Naive thymus-derived CD8-positive, alpha-beta T cell (primary cell): ENCODE measurements at regions not wholly inside any gene's neighbourhood (a gene's known extent, or its start where the extent isn't known, plus 50 kb on each side); places are given as distances from the start of the nearest gene placed in this dataset.

Experiments used
- ATAC-seq, 2 donors: fragments of 150-1000 bp; cut with Tn5 transposase in 1 of 2; sonication (Bioruptor Pico), chemical (Tn5 transposase) in 1 of 2; 1 replicate in 1 of 2; 2 replicates in 1 of 2; pipeline ENCODE4 v1.10.0; 2021; ENCODE audit warnings: mild to moderate bottlenecking in 2 of 2, moderate library complexity in 2 of 2
- POLR2A ChIA-PET: fragments of 350-600 bp; sonication (Branson Sonifier 250); formaldehyde crosslinking; loops from one replicate; lab custom pipeline; 2021; ENCODE audit warnings: antibody characterized with exemption; lab: Charles Lee
- DNase-seq, 10 donors: peaks; one replicate each; pipeline versions ENCODE4 v3.0.0 to v3.0.0-alpha.2; 2020 to 2022
- H3K27ac Mint-ChIP-seq, 10 donors: one replicate each; pipeline ENCODE4 v1.8.0; 2020 to 2022; ENCODE audit warnings: mild to moderate bottlenecking in 10 of 10, mixed read lengths in 10 of 10, moderate library complexity in 4 of 10, inconsistent platforms in 1 of 10
- H3K27me3 Mint-ChIP-seq, 5 donors: one replicate each; pipeline ENCODE4 v1.8.0; 2021 to 2022; ENCODE audit warnings: mixed read lengths in 5 of 5
- H3K36me3 Mint-ChIP-seq, 3 donors: one replicate each; pipeline ENCODE4 v1.8.0; 2020 to 2022; ENCODE audit warnings: mixed read lengths in 3 of 3, mild to moderate bottlenecking in 2 of 3, inconsistent platforms in 1 of 3
- H3K4me1 Mint-ChIP-seq, 4 donors: one replicate each; pipeline ENCODE4 v1.8.0; 2021 to 2022; ENCODE audit warnings: mixed read lengths in 4 of 4
- H3K4me3 Mint-ChIP-seq, 10 donors: one replicate each; pipeline ENCODE4 v1.8.0; 2020 to 2022; ENCODE audit warnings: mild to moderate bottlenecking in 10 of 10, mixed read lengths in 10 of 10, moderate library complexity in 6 of 10, inconsistent platforms in 1 of 10
- H3K9me3 Mint-ChIP-seq, 9 donors: one replicate each; pipeline ENCODE4 v1.8.0; 2020 to 2022; ENCODE audit warnings: mixed read lengths in 9 of 9, mild to moderate bottlenecking in 3 of 9, inconsistent platforms in 1 of 9, moderate library complexity in 1 of 9

GRCh38 chr7:156062286-156062685, 250.0 kb upstream of the SHH start:
- peaks cover 0 to 12% (median 0%) of the 10 kb centered on the region in 9 donors for H3K9me3 Mint-ChIP-seq
- H3K27me3 Mint-ChIP-seq = peaks cover 0 to 25% (median 0%) of the 10 kb centered on the region in 5 donors
- H3K27ac Mint-ChIP-seq = no peak overlapping the region
- DNase-seq (peak in 1 of 10 donors; percentile 31), ATAC-seq (no peak)
- peaks cover 0 to 2% (median 0%) of the 10 kb centered on the region in 3 donors for H3K36me3 Mint-ChIP-seq
- no peak overlapping the region for H3K4me3 Mint-ChIP-seq
- POLR2A ChIA-PET = no interaction called here
- H3K4me1 Mint-ChIP-seq = peaks cover 0 to 15% (median 8%) of the 10 kb centered on the region in 4 donors

GRCh38 chr7:156061689-156062255, 249.5 kb upstream of the SHH start:
- H3K4me1 Mint-ChIP-seq = peaks cover 0 to 14% (median 5%) of the 10 kb centered on the region in 4 donors
- POLR2A ChIA-PET = no interaction called here
- H3K9me3 Mint-ChIP-seq = peaks cover 0 to 8% (median 0%) of the 10 kb centered on the region in 9 donors
- H3K27me3 Mint-ChIP-seq = peaks cover 0 to 20% (median 0%) of the 10 kb centered on the region in 5 donors
- DNase-seq = peak in 1 of 10 donors; percentile 14
- no peak overlapping the region for H3K27ac Mint-ChIP-seq
- no peak for ATAC-seq
- H3K4me3 Mint-ChIP-seq = no peak overlapping the region
- H3K36me3 Mint-ChIP-seq = peaks cover 0 to 2% (median 0%) of the 10 kb centered on the region in 3 donors

- POLR2A ChIA-PET = no interaction called here
- peaks cover 0 to 3% (median 0%) of the 10 kb centered on the region in 9 donors for H3K9me3 Mint-ChIP-seq
- ATAC-seq = no peak
- no peak for DNase-seq
- peak overlapping the region in 1 of 10 donors; percentile 43 for H3K27ac Mint-ChIP-seq
- H3K36me3 Mint-ChIP-seq = no peaks in the 10 kb centered on the region
- peaks cover 0 to 11% (median under 1%) of the 10 kb centered on the region in 4 donors for H3K4me1 Mint-ChIP-seq
- H3K4me3 Mint-ChIP-seq = no peak overlapping the region
- peaks cover 0 to 11% (median 0%) of the 10 kb centered on the region in 5 donors for H3K27me3 Mint-ChIP-seq
These were observed 248.7 kb upstream of the SHH start for GRCh38 chr7:156060925-156061324.

- Mint-ChIP-seq H3K27ac (no peak overlapping the region), H3K27me3 (no peaks in the 10 kb centered on the region), H3K4me3 (no peak overlapping the region), H3K9me3 (peaks cover 0 to 3% (median 0%) of the 10 kb centered on the region in 9 donors), H3K36me3 (no peaks in the 10 kb centered on the region), H3K4me1 (peaks cover 0 to 7% (median 0%) of the 10 kb centered on the region in 4 donors)
- ATAC-seq = no peak
- POLR2A ChIA-PET = no interaction called here
- no peak for DNase-seq
These were observed 247.1 kb upstream of the SHH start for GRCh38 chr7:156059369-156059768.

GRCh38 chr7:156058248-156058647, 246.0 kb upstream of the SHH start:
- no peak overlapping the region for H3K4me3 Mint-ChIP-seq
- ATAC-seq (no peak), DNase-seq (no peak)
- no peaks in the 10 kb centered on the region for H3K27me3 Mint-ChIP-seq
- H3K27ac Mint-ChIP-seq = no peak overlapping the region
- POLR2A ChIA-PET = no interaction called here
- no peaks in the 10 kb centered on the region for H3K36me3 Mint-ChIP-seq
- peaks cover 0 to 3% (median 0%) of the 10 kb centered on the region in 9 donors for H3K9me3 Mint-ChIP-seq
- peaks cover 0 to 7% (median 0%) of the 10 kb centered on the region in 4 donors for H3K4me1 Mint-ChIP-seq

- Mint-ChIP-seq H3K27me3 (no peaks in the 10 kb centered on the region), H3K36me3 (no peaks in the 10 kb centered on the region), H3K4me3 (no peak overlapping the region), H3K27ac (no peak overlapping the region), H3K4me1 (peaks cover 0 to 7% (median 0%) of the 10 kb centered on the region in 4 donors), H3K9me3 (peaks cover 0 to 2% (median 0%) of the 10 kb centered on the region in 9 donors)
- POLR2A ChIA-PET = no interaction called here
- ATAC-seq = no peak
- DNase-seq = peak in 1 of 10 donors; percentile 48
These were observed 244.3 kb upstream of the SHH start for GRCh38 chr7:156056534-156056933.

GRCh38 chr7:156055206-156055822, 243.1 kb upstream of the SHH start:
- ATAC-seq (no peak), DNase-seq (peak in 1 of 10 donors; percentile 14)
- no peaks in the 10 kb centered on the region for H3K36me3 Mint-ChIP-seq
- POLR2A ChIA-PET = no interaction called here
- H3K9me3 Mint-ChIP-seq = no peaks in the 10 kb centered on the region
- H3K27ac Mint-ChIP-seq = peak overlapping the region in 1 of 10 donors; percentile 1
- no peaks in the 10 kb centered on the region for H3K27me3 Mint-ChIP-seq
- H3K4me3 Mint-ChIP-seq = no peak overlapping the region
- peaks cover 0 to 3% (median 0%) of the 10 kb centered on the region in 4 donors for H3K4me1 Mint-ChIP-seq

GRCh38 chr7:156051884-156052283, 239.6 kb upstream of the SHH start:
- ATAC-seq = no peak
- no peak overlapping the region for H3K4me3 Mint-ChIP-seq
- H3K27ac Mint-ChIP-seq = peak overlapping the region in 1 of 10 donors; percentile 48
- DNase-seq = no peak
- H3K36me3 Mint-ChIP-seq = peaks cover 0 to 5% (median 0%) of the 10 kb centered on the region in 3 donors
- POLR2A ChIA-PET = no interaction called here
- no peaks in the 10 kb centered on the region for H3K4me1 Mint-ChIP-seq
- peaks cover 0 to 6% (median 3%) of the 10 kb centered on the region in 9 donors for H3K9me3 Mint-ChIP-seq
- H3K27me3 Mint-ChIP-seq = no peaks in the 10 kb centered on the region

GRCh38 chr7:156050636-156051569, 238.6 kb upstream of the SHH start:
- no peaks in the 10 kb centered on the region for H3K27me3 Mint-ChIP-seq
- H3K36me3 Mint-ChIP-seq = peaks cover 0 to 9% (median 0%) of the 10 kb centered on the region in 3 donors
- H3K4me1 Mint-ChIP-seq = no peaks in the 10 kb centered on the region
- POLR2A ChIA-PET = no interaction called here
- peaks cover 0 to 8% (median 3%) of the 10 kb centered on the region in 9 donors for H3K9me3 Mint-ChIP-seq
- no peak overlapping the region for H3K4me3 Mint-ChIP-seq
- DNase-seq (no peak), ATAC-seq (no peak)
- no peak overlapping the region for H3K27ac Mint-ChIP-seq

GRCh38 chr7:156049366-156049765, 237.1 kb upstream of the SHH start:
- DNase-seq (no peak), ATAC-seq (no peak)
- POLR2A ChIA-PET = no interaction called here
- Mint-ChIP-seq H3K9me3 (peaks cover 0 to 8% (median 3%) of the 10 kb centered on the region in 9 donors), H3K27me3 (no peaks in the 10 kb centered on the region), H3K4me1 (no peaks in the 10 kb centered on the region), H3K4me3 (no peak overlapping the region), H3K27ac (no peak overlapping the region), H3K36me3 (peaks cover 0 to 9% (median 0%) of the 10 kb centered on the region in 3 donors)

- Mint-ChIP-seq H3K36me3 (peaks cover 0 to 9% (median 0%) of the 10 kb centered on the region in 3 donors), H3K4me1 (no peaks in the 10 kb centered on the region), H3K9me3 (peaks cover 0 to 8% (median 3%) of the 10 kb centered on the region in 9 donors), H3K27ac (peak overlapping the region in 1 of 10 donors; percentile 22), H3K27me3 (no peaks in the 10 kb centered on the region), H3K4me3 (no peak overlapping the region)
- ATAC-seq = no peak
- POLR2A ChIA-PET = no interaction called here
- DNase-seq = no peak
These were observed 233.8 kb upstream of the SHH start for GRCh38 chr7:156046031-156046560.

GRCh38 chr7:156043416-156044178, 231.3 kb upstream of the SHH start:
- DNase-seq = no peak
- no peak for ATAC-seq
- Mint-ChIP-seq H3K9me3 (peaks cover 0 to 8% (median 3%) of the 10 kb centered on the region in 9 donors), H3K27me3 (no peaks in the 10 kb centered on the region), H3K4me3 (no peak overlapping the region), H3K36me3 (peaks cover 0 to 9% (median 0%) of the 10 kb centered on the region in 3 donors), H3K27ac (no peak overlapping the region), H3K4me1 (no peaks in the 10 kb centered on the region)
- POLR2A ChIA-PET = no interaction called here
